ENCODE measurements at regions not wholly inside any gene's neighbourhood (a gene's known extent, or its start where the extent isn't known, plus 50 kb on each side); places are given as distances from the start of the nearest gene placed in this dataset.

- no peaks in the 10 kb centered on the region for H3K36me3 ChIP-seq (ENCODE audit: control insufficient read depth in 4 of 4, insufficient read depth in 3 of 4, low read depth in 1 of 4, low read length in 3 of 4)
- 91% methylated on average over 3 of the region's 3 CpGs for WGBS
- H3K4me3 ChIP-seq (ENCODE audit: low read depth in 1 of 3, low read length in 3 of 3): no peak overlapping the region
- TF ChIP-seq RAD21 (IDR thresholded peaks at IDR 0.05) (no peak), REST (IDR thresholded peaks at IDR 0.05) (no peak), ATF3 (IDR thresholded peaks at IDR 0.05) (no peak), SP1 (IDR thresholded peaks at IDR 0.05) (no peak), YY1 (IDR thresholded peaks at IDR 0.05) (no peak), MAX (IDR thresholded peaks at IDR 0.05) (no peak), TAF1 (conservative IDR thresholded peaks at IDR 0.05) (no peak), FOXA1 (IDR thresholded peaks at IDR 0.05) (no peak), FOXA2 (IDR thresholded peaks at IDR 0.05) (no peak), HNF4G (IDR thresholded peaks at IDR 0.05) (no peak), NR2F2 (IDR thresholded peaks at IDR 0.05) (no peak), JUND (IDR thresholded peaks at IDR 0.05) (no peak), GABPA (IDR thresholded peaks at IDR 0.05 in 1 of 2, conservative IDR thresholded peaks at IDR 0.05 in 1 of 2) (no peak), RXRA (IDR thresholded peaks at IDR 0.05) (no peak)
- H3K4me1 ChIP-seq (ENCODE audit: control insufficient read depth in 4 of 4, insufficient read depth in 4 of 4, low read length in 3 of 4): no peaks in the 10 kb centered on the region
- H3K9ac ChIP-seq (ENCODE audit: low read depth in 1 of 2, low read length in 2 of 2): no peak overlapping the region
- H3K27me3 ChIP-seq (ENCODE audit: control insufficient read depth in 4 of 4, insufficient read depth in 4 of 4, low read length in 3 of 4): peaks cover 0 to 2% (median 0%) of the 10 kb centered on the region in 4 donors
- no peaks in the 10 kb centered on the region for H3K9me3 ChIP-seq (ENCODE audit: control insufficient read depth in 4 of 4, low read length in 3 of 4)
- H3K27ac ChIP-seq (ENCODE audit: low read depth in 1 of 2, low read length in 2 of 2): no peak overlapping the region
- no peak for DNase-seq (ENCODE audit: low spot score)
These were observed 92.3 kb downstream of the C1D start for GRCh38 chr2:67970542-67970941.

- no peaks in the 10 kb centered on the region for H3K4me1 ChIP-seq (ENCODE audit: control insufficient read depth in 4 of 4, insufficient read depth in 4 of 4, low read length in 3 of 4)
These were observed 88.0 kb downstream of the C1D start for GRCh38 chr2:67974559-67975430.

More at GRCh38 chr2:67974559-67975430, 88.0 kb downstream of the C1D start:
- no peak overlapping the region for H3K4me3 ChIP-seq (ENCODE audit: low read depth in 1 of 3, low read length in 3 of 3)
- H3K9ac ChIP-seq (ENCODE audit: low read depth in 1 of 2, low read length in 2 of 2): no peak overlapping the region
- 51% methylated on average over 7 of the region's 7 CpGs for WGBS
- no peaks in the 10 kb centered on the region for H3K9me3 ChIP-seq (ENCODE audit: control insufficient read depth in 4 of 4, low read length in 3 of 4)
- no peaks in the 10 kb centered on the region for H3K36me3 ChIP-seq (ENCODE audit: control insufficient read depth in 4 of 4, insufficient read depth in 3 of 4, low read depth in 1 of 4, low read length in 3 of 4)
- no peak for DNase-seq (ENCODE audit: low spot score)
- peaks cover 0 to 2% (median 0%) of the 10 kb centered on the region in 4 donors for H3K27me3 ChIP-seq (ENCODE audit: control insufficient read depth in 4 of 4, insufficient read depth in 4 of 4, low read length in 3 of 4)
- no peak for TF ChIP-seq FOXA2 (IDR thresholded peaks at IDR 0.05)
- no peak for TF ChIP-seq YY1 (IDR thresholded peaks at IDR 0.05)
- no peak for TF ChIP-seq JUND (IDR thresholded peaks at IDR 0.05)
- no peak for TF ChIP-seq RAD21 (IDR thresholded peaks at IDR 0.05)
- no peak for TF ChIP-seq SP1 (IDR thresholded peaks at IDR 0.05)
- no peak for TF ChIP-seq FOXA1 (IDR thresholded peaks at IDR 0.05)
- no peak for TF ChIP-seq HNF4A (conservative IDR thresholded peaks at IDR 0.05)
- no peak for TF ChIP-seq NR2F2 (IDR thresholded peaks at IDR 0.05)
- TF ChIP-seq ZBTB33 (IDR thresholded peaks at IDR 0.05): no peak
- no peak for TF ChIP-seq HNF4G (IDR thresholded peaks at IDR 0.05)
- TF ChIP-seq ATF3 (IDR thresholded peaks at IDR 0.05): no peak
- no peak for TF ChIP-seq EGR1 (IDR thresholded peaks at IDR 0.05; ENCODE audit: low read depth in 2 of 2)
- no peak for TF ChIP-seq RXRA (IDR thresholded peaks at IDR 0.05)
- no peak for TF ChIP-seq REST (IDR thresholded peaks at IDR 0.05)
- no peak for TF ChIP-seq GABPA (IDR thresholded peaks at IDR 0.05 in 1 of 2, conservative IDR thresholded peaks at IDR 0.05 in 1 of 2)
- no peak for TF ChIP-seq TAF1 (conservative IDR thresholded peaks at IDR 0.05)
- H3K27ac ChIP-seq (ENCODE audit: low read depth in 1 of 2, low read length in 2 of 2): no peak overlapping the region
